SIG-M5 treated with dmso at 0.1 percent for 504 hours (cell line): ENCODE measurements at regions not wholly inside any gene's neighbourhood (a gene's known extent, or its start where the extent isn't known, plus 50 kb on each side); places are given as distances from the start of the nearest gene placed in this dataset.
A peak's percentile ranks its signal among the peaks of the same experiment; 100 is the strongest.

ENCODE experiments used
- DNase-seq: peaks from one replicate; lab custom pipeline; 2025; ENCODE audit not compliant: unreplicated experiment; lab: John Stamatoyannopoulos, UW

GRCh38 chr7:155213955-155214740, 83.5 kb upstream of the INSIG1 start:
- DNase-seq: no peak

GRCh38 chr7:155215576-155216325, 81.9 kb upstream of the INSIG1 start:
- no peak for DNase-seq

DNA sequence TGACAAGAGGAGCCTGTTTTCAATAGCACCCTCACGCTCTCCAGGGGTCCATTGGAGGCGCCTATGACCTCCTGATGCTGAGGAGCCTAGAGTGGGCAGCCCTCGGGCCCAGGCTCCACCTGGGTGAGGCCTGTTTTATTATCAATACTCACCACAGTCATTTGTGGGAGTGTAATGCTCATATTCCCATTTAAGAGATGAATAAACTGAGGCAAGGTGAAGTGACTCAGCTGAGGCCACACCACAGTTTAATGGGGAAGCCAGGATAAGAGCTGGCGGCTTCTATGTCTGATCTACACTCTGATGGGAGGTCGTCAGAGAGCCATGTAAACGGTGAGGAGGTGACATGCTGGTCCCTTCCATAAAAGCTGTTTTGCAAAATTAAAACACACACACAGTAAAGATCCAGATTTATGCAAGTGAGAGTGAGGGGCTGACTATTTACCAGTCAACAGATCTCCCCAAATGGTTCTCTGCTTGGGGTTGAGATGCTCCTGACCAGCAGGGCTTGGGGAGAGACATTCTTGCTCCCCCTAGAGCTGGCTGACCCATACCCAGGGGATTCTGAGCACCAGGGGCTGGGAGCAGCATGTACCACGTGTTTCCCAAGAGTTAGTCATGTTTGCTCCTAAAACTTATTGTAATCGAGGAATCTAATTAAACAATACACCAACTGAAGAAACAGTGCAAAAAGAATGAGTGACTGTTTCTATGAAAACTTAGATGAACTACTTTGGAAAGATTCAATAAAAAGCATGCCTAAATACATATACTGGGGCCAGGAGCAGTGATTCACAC, 81.0 kb upstream of the INSIG1 start:
- DNase-seq: no peak

- DNase-seq: no peak
Observed at GRCh38 chr7:155217634-155218033, 80.0 kb upstream of the INSIG1 start.

- no peak for DNase-seq
Observed at GRCh38 chr7:155218276-155219153, 79.2 kb upstream of the INSIG1 start.

DNA sequence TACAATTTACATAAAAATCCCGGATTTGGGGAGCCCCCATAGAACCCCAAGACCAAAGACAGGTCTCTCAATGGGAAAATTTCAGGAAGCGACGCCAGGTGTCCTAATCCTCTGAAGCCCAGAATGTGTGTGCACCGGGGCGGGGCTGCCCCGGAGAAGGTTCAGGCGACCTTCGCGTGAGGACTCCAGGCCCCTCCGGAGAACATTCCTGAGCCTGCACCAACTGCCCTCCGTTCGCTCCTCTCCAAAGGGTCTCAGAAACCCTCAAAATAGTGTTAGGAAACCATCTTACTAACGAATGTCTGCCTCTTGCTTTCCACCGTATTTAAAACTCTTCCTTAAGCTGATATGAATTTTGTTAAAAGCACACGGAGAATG, 78.5 kb upstream of the INSIG1 start:
- DNase-seq: no peak

- no peak for DNase-seq
Observed at GRCh38 chr7:155219947-155220769, 77.5 kb upstream of the INSIG1 start.

- no peak for DNase-seq
Observed at GRCh38 chr7:155220903-155221302, 76.8 kb upstream of the INSIG1 start.

GRCh38 chr7:155221547-155221946, 76.1 kb upstream of the INSIG1 start:
- DNase-seq: no peak

- DNase-seq: no peak
Observed at GRCh38 chr7:155222061-155222460, 75.6 kb upstream of the INSIG1 start.

GRCh38 chr7:155222573-155222972, 75.1 kb upstream of the INSIG1 start:
- DNase-seq: no peak

DNA sequence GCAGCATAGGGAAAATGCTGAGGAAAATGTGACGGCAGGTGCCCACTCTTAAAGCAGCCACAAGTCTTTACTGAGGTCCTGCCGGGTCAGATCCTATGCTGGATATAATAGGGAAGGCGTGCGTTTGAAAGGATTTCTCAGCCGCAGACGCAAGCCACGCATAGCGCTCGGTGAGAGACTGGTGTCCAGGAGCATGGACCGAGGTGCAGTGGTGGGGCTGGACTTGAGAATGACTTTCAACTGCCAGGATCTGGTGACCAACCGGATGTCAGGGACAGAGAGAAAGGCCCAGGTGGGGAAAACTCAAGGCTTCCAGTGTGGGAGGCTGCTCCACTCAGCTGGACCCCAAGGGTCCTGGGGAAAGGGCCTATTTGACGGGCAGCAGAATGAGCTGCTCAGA, 74.7 kb upstream of the INSIG1 start:
- no peak for DNase-seq

GRCh38 chr7:155223503-155223902, 74.2 kb upstream of the INSIG1 start:
- DNase-seq: no peak

DNA sequence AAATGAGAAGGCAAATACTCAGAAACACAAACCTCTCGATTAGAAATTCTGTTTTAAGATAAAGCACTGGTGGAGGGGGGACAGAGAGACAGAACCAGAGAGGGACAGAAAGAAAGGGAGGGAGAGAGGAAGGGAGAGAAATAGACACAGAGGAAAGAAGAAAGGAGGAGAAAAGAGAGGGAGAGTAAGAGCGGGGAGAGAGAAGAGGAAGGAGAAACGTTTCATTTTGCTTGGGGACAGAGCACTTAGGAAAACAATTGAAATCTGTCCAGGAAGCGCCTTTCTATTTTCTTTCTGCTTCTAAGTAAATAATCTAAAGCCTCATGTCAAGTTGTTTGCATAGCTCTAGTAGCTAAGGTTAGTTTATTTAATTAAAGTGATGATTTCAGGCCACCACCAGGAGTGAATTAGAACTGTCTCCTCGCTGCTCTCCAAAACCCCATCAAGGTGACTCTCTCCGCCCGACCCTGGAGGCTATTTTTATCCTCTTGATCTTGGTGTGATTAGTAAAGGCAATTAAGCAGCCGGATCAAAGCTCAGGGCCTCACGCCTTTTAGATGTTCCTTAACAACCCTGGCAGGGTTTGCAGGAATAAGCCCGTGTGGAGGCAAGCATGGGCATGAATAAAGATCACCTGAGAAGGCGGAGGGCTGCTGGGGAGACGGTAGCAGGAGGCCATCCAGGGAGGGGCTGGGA, 73.4 kb upstream of the INSIG1 start:
- DNase-seq: peak; percentile 27

DNA sequence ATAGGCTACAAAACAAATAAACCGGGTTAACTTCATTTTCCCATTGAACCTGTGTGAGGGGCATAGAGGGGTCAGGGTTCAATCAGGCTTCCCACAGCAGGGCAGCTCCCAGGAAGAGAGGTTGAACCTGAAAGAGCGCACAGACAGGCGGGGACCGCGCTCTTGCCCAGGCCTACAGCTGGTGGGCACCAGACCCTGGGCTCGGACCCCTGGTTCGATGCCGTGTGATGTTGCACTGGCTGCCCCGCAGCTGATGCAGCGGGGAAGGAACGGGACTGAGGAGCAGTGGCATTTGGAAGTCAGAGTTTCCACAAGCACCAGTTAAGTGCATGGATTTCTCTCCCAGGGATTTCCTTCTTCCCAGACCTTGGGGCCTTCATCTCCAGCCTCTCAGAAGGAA, 72.6 kb upstream of the INSIG1 start:
- DNase-seq: no peak

GRCh38 chr7:155225516-155225915, 72.2 kb upstream of the INSIG1 start:
- DNase-seq: no peak

DNA sequence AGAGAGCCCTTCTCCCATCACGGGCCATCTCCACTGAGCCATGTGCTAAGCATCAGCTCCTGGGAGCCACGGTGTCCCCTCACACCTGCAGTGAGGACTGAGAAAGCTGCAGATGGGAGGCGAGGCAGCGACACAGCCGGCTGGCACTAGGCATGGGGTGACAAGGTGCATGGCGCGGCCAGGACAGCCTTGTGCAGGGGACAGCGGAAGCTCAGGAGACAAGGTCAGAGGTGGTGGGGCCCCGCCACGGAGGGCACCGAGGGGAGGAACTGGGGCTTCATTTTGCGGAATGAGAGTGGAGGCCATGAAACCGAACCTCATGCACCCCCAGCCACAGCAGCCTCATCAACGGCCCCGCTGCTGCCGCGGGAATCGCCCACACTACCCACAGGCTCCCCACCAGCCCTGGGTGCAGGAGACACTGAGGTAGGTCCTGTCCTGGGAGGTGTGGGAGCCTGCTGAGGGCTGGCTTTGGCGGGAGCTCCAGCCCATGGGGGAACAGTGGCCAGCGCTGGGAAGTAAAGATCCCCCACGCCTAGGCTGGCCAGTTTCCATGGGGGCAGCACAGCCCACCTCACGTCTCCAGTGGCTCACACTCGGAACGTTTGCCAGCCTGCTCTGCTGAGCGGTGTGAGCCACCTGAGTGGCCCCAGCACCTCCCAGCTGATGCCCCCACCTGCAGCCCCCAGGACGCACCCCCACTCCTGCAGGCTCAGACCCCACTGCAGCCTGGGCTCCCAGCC, 71.2 kb upstream of the INSIG1 start:
- DNase-seq: no peak

- DNase-seq: no peak
Observed at GRCh38 chr7:155227004-155227787, 70.5 kb upstream of the INSIG1 start.
